ENCODE measurements at regions not wholly inside any gene's neighbourhood (a gene's known extent, or its start where the extent isn't known, plus 50 kb on each side); places are given as distances from the start of the nearest gene placed in this dataset.
"Not testable (repeated sequence)": the region's sequence is repeated elsewhere in the genome, so short reads cannot be mapped to it uniquely, and the experiment has no call there.

DNA sequence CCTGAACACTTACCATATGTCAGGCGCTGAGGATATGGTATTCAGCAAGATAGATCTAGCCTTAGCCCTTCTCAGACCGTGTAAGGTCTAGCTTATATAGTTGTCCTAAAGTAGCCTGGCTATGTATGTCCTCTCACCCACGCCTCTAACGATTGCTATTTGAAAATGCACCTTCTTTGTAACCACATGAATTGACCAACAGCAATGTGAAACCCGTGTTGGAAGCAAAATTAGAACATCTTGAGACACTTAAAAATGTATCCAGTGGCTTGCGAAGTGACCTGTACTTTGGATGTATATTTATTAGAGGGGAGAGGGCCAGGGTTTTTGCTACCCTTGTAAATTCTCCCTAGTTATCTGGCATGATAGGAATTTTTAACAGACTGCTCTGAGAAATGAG lies 860.0 kb upstream of the ZEB2 start:
- H3K9me3 ChIP-seq, result no peaks in the 10 kb centered on the region
- H3K4me1 ChIP-seq (ENCODE audit: insufficient read depth), result no peaks in the 10 kb centered on the region
- TF ChIP-seq, protein P1, sequence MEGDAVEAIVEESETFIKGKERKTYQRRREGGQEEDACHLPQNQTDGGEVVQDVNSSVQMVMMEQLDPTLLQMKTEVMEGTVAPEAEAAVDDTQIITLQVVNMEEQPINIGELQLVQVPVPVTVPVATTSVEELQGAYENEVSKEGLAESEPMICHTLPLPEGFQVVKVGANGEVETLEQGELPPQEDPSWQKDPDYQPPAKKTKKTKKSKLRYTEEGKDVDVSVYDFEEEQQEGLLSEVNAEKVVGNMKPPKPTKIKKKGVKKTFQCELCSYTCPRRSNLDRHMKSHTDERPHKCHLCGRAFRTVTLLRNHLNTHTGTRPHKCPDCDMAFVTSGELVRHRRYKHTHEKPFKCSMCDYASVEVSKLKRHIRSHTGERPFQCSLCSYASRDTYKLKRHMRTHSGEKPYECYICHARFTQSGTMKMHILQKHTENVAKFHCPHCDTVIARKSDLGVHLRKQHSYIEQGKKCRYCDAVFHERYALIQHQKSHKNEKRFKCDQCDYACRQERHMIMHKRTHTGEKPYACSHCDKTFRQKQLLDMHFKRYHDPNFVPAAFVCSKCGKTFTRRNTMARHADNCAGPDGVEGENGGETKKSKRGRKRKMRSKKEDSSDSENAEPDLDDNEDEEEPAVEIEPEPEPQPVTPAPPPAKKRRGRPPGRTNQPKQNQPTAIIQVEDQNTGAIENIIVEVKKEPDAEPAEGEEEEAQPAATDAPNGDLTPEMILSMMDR (IDR thresholded peaks at IDR 0.05), result no peak
- TF ChIP-seq POLR2A (IDR thresholded peaks at IDR 0.05) (no peak), EP300 (IDR thresholded peaks at IDR 0.05) (no peak)
- no peaks in the 10 kb centered on the region for H3K36me3 ChIP-seq
- no peak overlapping the region for H3K27ac ChIP-seq
- DNase-seq, result no peak
- intact Hi-C loops (cut with DNase I), result no loop called here
- WGBS, 3 donors, result 90 to 94% (median 90%) methylated on average over 6 of the region's 6 CpGs
- no peak overlapping the region for H3K4me3 ChIP-seq
- no peaks in the 10 kb centered on the region for H3K27me3 ChIP-seq

DNA sequence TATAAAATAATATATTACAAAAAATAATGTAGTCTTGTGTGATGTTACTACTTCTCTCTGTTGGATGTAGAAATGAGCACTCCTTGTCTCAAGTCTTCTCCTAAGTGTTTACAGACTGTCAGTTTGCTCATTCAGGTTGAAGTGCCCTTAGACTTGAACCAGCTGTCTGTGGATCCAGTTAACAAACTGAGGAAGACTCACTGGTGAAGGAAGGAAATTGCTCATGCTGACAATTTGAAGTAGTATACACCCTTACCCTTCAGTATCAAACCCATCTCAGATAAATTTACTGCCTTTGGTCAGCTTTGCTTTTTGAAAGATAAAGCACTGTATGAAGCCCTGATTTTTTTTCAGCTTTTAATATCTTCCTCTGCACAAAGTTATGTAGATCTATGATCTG lies 854.2 kb upstream of the ZEB2 start:
- Histone ChIP-seq H3K9me3 (no peaks in the 10 kb centered on the region), H3K27me3 (no peaks in the 10 kb centered on the region), H3K27ac (no peak overlapping the region), H3K4me1 (ENCODE audit: insufficient read depth) (no peaks in the 10 kb centered on the region), H3K36me3 (no peaks in the 10 kb centered on the region), H3K4me3 (no peak overlapping the region)
- TF ChIP-seq EP300 (IDR thresholded peaks at IDR 0.05), result no peak
- no peak for TF ChIP-seq POLR2A (IDR thresholded peaks at IDR 0.05)
- TF ChIP-seq, protein P1 (IDR thresholded peaks at IDR 0.05), result no peak
- intact Hi-C loops (cut with DNase I), result no loop called here
- no peak for DNase-seq

DNA sequence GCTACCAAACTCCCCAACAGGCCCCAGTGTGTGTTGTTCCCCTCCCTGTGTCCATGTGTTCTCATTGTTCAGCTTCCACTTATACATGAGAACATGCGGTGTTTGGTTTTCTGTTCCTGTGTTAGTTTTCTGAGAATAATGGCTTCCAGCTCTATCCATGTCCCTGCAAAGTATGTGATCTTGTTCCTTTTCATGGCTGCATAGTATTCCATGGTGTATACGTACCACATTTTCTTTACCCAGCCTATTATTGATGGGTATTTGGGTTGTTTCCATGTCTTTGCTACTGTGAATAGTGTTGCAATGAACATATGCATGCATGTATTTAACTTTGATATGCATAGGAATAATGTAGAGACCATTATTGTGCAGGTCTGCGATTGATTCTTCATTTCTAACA lies 847.4 kb upstream of the ZEB2 start:
- WGBS, 3 donors, result 97 to 98% (median 97%) methylated on average over 3 of the region's 3 CpGs
- intact Hi-C loops (cut with DNase I); H3K27me3 ChIP-seq; H3K36me3 ChIP-seq; H3K9me3 ChIP-seq; H3K4me3 ChIP-seq; H3K4me1 ChIP-seq (ENCODE audit: insufficient read depth); DNase-seq; H3K27ac ChIP-seq: not testable (repeated sequence)

DNA sequence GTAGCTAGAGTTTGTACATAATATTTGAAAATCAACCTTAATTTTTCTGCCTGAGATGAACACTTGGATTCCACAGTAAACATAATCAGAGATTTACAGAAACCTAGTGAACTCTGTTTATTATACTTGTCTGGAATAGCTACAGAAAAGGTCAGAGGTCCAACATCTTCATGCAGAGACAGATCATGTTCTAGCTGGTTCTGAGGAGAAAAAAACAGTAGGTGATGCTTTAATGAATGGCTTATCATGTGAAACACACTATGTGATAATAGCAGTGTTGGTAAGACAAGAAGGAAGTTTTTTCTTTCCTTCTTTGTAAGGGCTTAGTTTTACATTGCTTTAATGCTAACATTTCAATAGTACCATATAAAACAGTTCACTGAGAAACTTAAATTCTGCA lies 846.4 kb upstream of the ZEB2 start:
- Histone ChIP-seq H3K4me1 (ENCODE audit: insufficient read depth) (no peaks in the 10 kb centered on the region), H3K9me3 (no peaks in the 10 kb centered on the region), H3K27ac (no peak overlapping the region), H3K4me3 (no peak overlapping the region), H3K27me3 (no peaks in the 10 kb centered on the region), H3K36me3 (no peaks in the 10 kb centered on the region)
- intact Hi-C loops (cut with DNase I), result no loop called here
- TF ChIP-seq POLR2A (IDR thresholded peaks at IDR 0.05), result no peak
- TF ChIP-seq, protein P1 (IDR thresholded peaks at IDR 0.05), result no peak
- no peak for TF ChIP-seq EP300 (IDR thresholded peaks at IDR 0.05)
- no peak for DNase-seq

DNA sequence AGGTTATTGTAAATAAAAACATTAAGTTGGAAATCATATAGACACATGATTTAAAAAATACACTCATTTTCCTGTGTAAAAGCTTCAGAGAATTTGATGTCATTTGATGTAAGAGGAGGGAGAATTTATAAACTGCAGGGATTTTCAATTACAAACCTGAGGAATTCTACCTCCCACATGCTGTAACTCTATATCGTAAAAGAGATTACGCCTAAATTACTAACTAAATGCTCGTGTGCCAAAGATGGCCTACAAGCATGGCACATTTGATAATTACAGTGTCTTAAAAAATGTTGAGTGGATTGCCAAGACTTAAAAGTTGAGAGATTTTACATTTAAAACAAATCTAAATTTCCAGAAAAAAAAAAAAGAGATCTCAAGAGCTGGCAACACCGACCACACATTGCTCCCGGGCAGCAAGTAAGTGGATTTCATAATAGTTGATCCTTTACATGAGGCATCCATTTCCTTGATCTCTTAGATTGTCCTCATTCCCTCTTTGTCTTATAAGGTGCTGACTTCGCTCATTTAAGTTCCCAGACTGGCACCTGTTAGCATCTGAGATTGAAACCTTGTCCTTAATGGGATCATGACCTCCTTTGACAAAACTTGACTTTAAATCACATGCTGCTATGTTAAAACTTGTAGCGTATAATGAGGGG lies 840.3 kb upstream of the ZEB2 start:
- H3K4me1 ChIP-seq (ENCODE audit: insufficient read depth), result no peaks in the 10 kb centered on the region
- WGBS, 3 donors, result 90 to 95% (median 93%) methylated on average over 7 of the region's 7 CpGs
- no peaks in the 10 kb centered on the region for H3K36me3 ChIP-seq
- TF ChIP-seq POLR2A (IDR thresholded peaks at IDR 0.05) (no peak), EP300 (IDR thresholded peaks at IDR 0.05) (no peak)
- TF ChIP-seq, protein P1 (IDR thresholded peaks at IDR 0.05), result no peak
- no peak overlapping the region for H3K27ac ChIP-seq
- no peak overlapping the region for H3K4me3 ChIP-seq
- H3K27me3 ChIP-seq, result no peaks in the 10 kb centered on the region
- no peaks in the 10 kb centered on the region for H3K9me3 ChIP-seq
- DNase-seq, result no peak
- intact Hi-C loops (cut with DNase I), result no loop called here
